H9 (cell line): ENCODE measurements at regions not wholly inside any gene's neighbourhood (a gene's known extent, or its start where the extent isn't known, plus 50 kb on each side); places are given as distances from the start of the nearest gene placed in this dataset.

Source experiments
- DNase-seq: peaks from one replicate; pipeline ENCODE4 v3.0.0-alpha.2; 2017
- H2AFZ ChIP-seq: one replicate; pipeline ENCODE4 v1.6.1; 2013; ENCODE audit warnings: mild to moderate bottlenecking, low read length, control low read depth, moderate library complexity
- H2AK5ac ChIP-seq: 2 replicates; pipeline ENCODE4 v1.6.1; 2013; ENCODE audit warnings: low read length, control low read depth, mixed read lengths; ENCODE audit not compliant: insufficient read length
- H2BK120ac ChIP-seq: one replicate; pipeline ENCODE4 v1.6.1; 2013; ENCODE audit warnings: low read depth, mild to moderate bottlenecking, low read length, control low read depth, inconsistent platforms; ENCODE audit not compliant: poor library complexity, severe bottlenecking
- H2BK12ac ChIP-seq: 2 replicates; pipeline ENCODE4 v1.6.1; 2013; ENCODE audit warnings: low read length, control low read depth, mixed read lengths, low read depth; ENCODE audit not compliant: insufficient read length
- H2BK15ac ChIP-seq: 2 replicates; pipeline ENCODE4 v1.6.1; 2013; ENCODE audit warnings: low read depth, low read length, control low read depth
- H2BK20ac ChIP-seq: one replicate; pipeline ENCODE4 v1.6.1; 2013; ENCODE audit warnings: low read depth, mild to moderate bottlenecking, low read length, control low read depth, inconsistent platforms; ENCODE audit not compliant: poor library complexity, severe bottlenecking
- H2BK5ac ChIP-seq: 2 replicates; pipeline ENCODE4 v1.6.1; 2013; ENCODE audit warnings: low read length, control low read depth, mixed read lengths; ENCODE audit not compliant: insufficient read length
- H3K14ac ChIP-seq: 2 replicates; pipeline ENCODE4 v1.6.1; 2013; ENCODE audit warnings: low read length, control low read depth; ENCODE audit not compliant: insufficient read depth
- H3K18ac ChIP-seq: 2 replicates; pipeline ENCODE4 v1.6.1; 2013; ENCODE audit warnings: low read depth, mild to moderate bottlenecking, mixed read lengths, low read length, control low read depth; ENCODE audit not compliant: insufficient read length
- H3K23ac ChIP-seq: 2 replicates; pipeline ENCODE4 v1.6.1; 2013; ENCODE audit warnings: low read length, control low read depth, mixed read lengths, low read depth; ENCODE audit not compliant: insufficient read length
- H3K23me2 ChIP-seq: 2 replicates; pipeline ENCODE4 v1.6.1; 2013; ENCODE audit warnings: low read depth, mild to moderate bottlenecking, mixed read lengths, low read length, control low read depth; ENCODE audit not compliant: insufficient read length, poor library complexity, severe bottlenecking
- H3K27ac ChIP-seq: 2 replicates; pipeline ENCODE4 v1.5.1; 2013; ENCODE audit warnings: low read length, control low read depth, mixed read lengths, low read depth; ENCODE audit not compliant: insufficient read length
- H3K27me3 ChIP-seq: 2 replicates; pipeline ENCODE4 v1.6.1; 2013; ENCODE audit warnings: low read length, control low read depth, inconsistent platforms; ENCODE audit not compliant: insufficient read depth
- H3K4ac ChIP-seq: 2 replicates; pipeline ENCODE4 v1.6.1; 2013; ENCODE audit warnings: low read depth, mild to moderate bottlenecking, control low read depth, inconsistent platforms, low read length, moderate library complexity
- H3K4me1 ChIP-seq: 2 replicates; pipeline ENCODE4 v1.6.1; 2013; ENCODE audit warnings: low read length, control low read depth, inconsistent platforms; ENCODE audit not compliant: insufficient read depth
- H3K4me2 ChIP-seq: 2 replicates; pipeline ENCODE4 v1.6.1; 2013; ENCODE audit warnings: low read length, control low read depth, mixed read lengths; ENCODE audit not compliant: insufficient read length, insufficient read depth
- H3K56ac ChIP-seq: 2 replicates; pipeline ENCODE4 v1.6.1; 2013; ENCODE audit warnings: low read depth, mild to moderate bottlenecking, mixed read lengths, low read length, control low read depth; ENCODE audit not compliant: insufficient read length
- H3K79me1 ChIP-seq: 2 replicates; pipeline ENCODE4 v1.6.1; 2013; ENCODE audit warnings: low read depth, mild to moderate bottlenecking, moderate library complexity, low read length, control low read depth, inconsistent platforms; ENCODE audit not compliant: insufficient read depth, poor library complexity, severe bottlenecking
- H3K79me2 ChIP-seq: 2 replicates; pipeline ENCODE4 v1.6.1; 2013; ENCODE audit warnings: low read length, control low read depth, inconsistent platforms; ENCODE audit not compliant: insufficient read depth
- H3K9ac ChIP-seq: 2 replicates; pipeline ENCODE4 v1.6.1; 2013; ENCODE audit warnings: low read length, control low read depth, mixed read lengths; ENCODE audit not compliant: insufficient read length; ENCODE audit errors: extremely low read depth
- H3K9me3 ChIP-seq: one replicate; pipeline ENCODE4 v1.6.1; 2013; ENCODE audit warnings: low read depth, low read length, inconsistent platforms; ENCODE audit not compliant: control insufficient read depth
- H3T11ph ChIP-seq: one replicate; pipeline ENCODE4 v1.6.1; 2013; ENCODE audit warnings: mild to moderate bottlenecking, low read length, control low read depth, inconsistent platforms
- H4K20me1 ChIP-seq: one replicate; pipeline ENCODE4 v1.6.1; 2013; ENCODE audit not compliant: control insufficient read depth, insufficient read length, insufficient read depth
- H4K5ac ChIP-seq: 2 replicates; pipeline ENCODE4 v1.6.1; 2013; ENCODE audit warnings: low read depth, mild to moderate bottlenecking, mixed read lengths, low read length, control low read depth; ENCODE audit not compliant: insufficient read length
- H4K8ac ChIP-seq: replicated peaks from 2 replicates; pipeline ENCODE4 v1.6.1; 2013; ENCODE audit warnings: low read length, control low read depth, mixed read lengths, low read depth; ENCODE audit not compliant: insufficient read length
- H4K91ac ChIP-seq: 2 replicates; pipeline ENCODE4 v1.6.1; 2013; ENCODE audit warnings: low read depth, mild to moderate bottlenecking, moderate library complexity, mixed read lengths, low read length, control low read depth; ENCODE audit not compliant: insufficient read length
- H3K27ac Mint-ChIP-seq, 3 experiments: 2 replicates in 2 of 3; 3 replicates in 1 of 3; pipeline ENCODE4 v1.8.0; 2020 to 2021; ENCODE audit warnings: mixed read lengths in 3 of 3, mild to moderate bottlenecking in 1 of 3, moderate library complexity in 1 of 3
- H3K27me3 Mint-ChIP-seq: 2 replicates; pipeline ENCODE4 v1.8.0; 2021; ENCODE audit warnings: low read depth, mild to moderate bottlenecking, moderate library complexity, mixed read lengths
- H3K36me3 Mint-ChIP-seq, 3 experiments: 2 replicates in 2 of 3; 3 replicates in 1 of 3; pipeline ENCODE4 v1.8.0; 2020 to 2021; ENCODE audit warnings: low read depth in 3 of 3, mixed read lengths in 3 of 3; ENCODE audit not compliant: insufficient read depth in 1 of 3
- H3K4me1 Mint-ChIP-seq, 2 experiments: 2 replicates each; pipeline ENCODE4 v1.8.0; 2020; ENCODE audit warnings: mixed read lengths in 2 of 2
- H3K4me3 Mint-ChIP-seq, 2 experiments: 2 replicates in 1 of 2; 3 replicates in 1 of 2; pipeline ENCODE4 v1.8.0; 2020 to 2021; ENCODE audit warnings: mild to moderate bottlenecking in 2 of 2, mixed read lengths in 2 of 2, moderate library complexity in 1 of 2
- H3K9me3 Mint-ChIP-seq, 2 experiments: 2 replicates in 1 of 2; 3 replicates in 1 of 2; pipeline ENCODE4 v1.8.0; 2020; ENCODE audit warnings: mild to moderate bottlenecking in 2 of 2, mixed read lengths in 2 of 2, moderate library complexity in 1 of 2
- WGBS: extraction: QIAGEN DNeasy Blood & Tissue Kit; methylation state at CpG from one replicate; pipeline ENCODE4 v1.1.7; 2013; ENCODE audit warnings: missing lambda C conversion rate, low lambda C conversion rate, mixed read lengths; ENCODE audit not compliant: insufficient read length; ENCODE audit errors: extremely low coverage; 5-methylcytosine and 5-hydroxymethylcytosine counted together
- TF ChIP-seq, protein P1 (sequence below): fragments of 200-600 bp; sonication (generic); conservative IDR thresholded peaks from 3 replicates; pipeline ENCODE4 v1.8.0; 2021; ENCODE audit warnings: antibody characterized with exemption, mild to moderate bottlenecking

DNA sequence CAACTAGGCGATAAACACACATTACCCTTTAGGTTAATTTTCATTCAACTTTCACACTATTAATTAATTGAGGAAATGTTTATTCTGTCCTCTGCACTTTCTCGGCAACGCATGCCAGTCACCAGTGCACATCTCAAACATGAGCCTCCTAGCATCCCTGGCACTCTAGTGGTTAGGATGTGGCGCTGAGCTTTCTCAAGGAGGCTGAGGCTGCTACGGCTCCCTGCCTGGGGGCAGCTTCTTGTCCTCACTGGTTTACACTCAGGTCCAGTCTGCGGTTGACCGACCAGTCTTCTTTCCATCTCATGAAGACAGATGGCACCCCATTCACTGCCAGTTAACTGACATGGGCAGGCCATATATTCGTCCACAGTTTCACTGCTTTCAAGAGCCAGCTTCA lies 463.4 kb downstream of the EIPR1 start:
- Mint-ChIP-seq H3K27me3 (peaks cover 3% of the 10 kb centered on the region; the same call in 1 of the 2 replicates), H3K4me3 (no peak overlapping the region), H3K27ac (no peak overlapping the region), H3K36me3 (no peaks in the 10 kb centered on the region), H3K4me1 (no peaks in the 10 kb centered on the region), H3K9me3 (peaks cover 5 to 7% of the 10 kb centered on the region in 2 experiments; a peak in 3 of 5 replicates)
- H3K27ac ChIP-seq = no peak overlapping the region
- H3K14ac ChIP-seq = no peak overlapping the region
- no peak overlapping the region for H4K91ac ChIP-seq
- no peak overlapping the region for H3K9ac ChIP-seq
- no peak overlapping the region for H3K4ac ChIP-seq
- no peak overlapping the region for H3T11ph ChIP-seq
- WGBS = no CpG with 5 or more reads among the region's 8 CpGs
- no peak overlapping the region for H3K23ac ChIP-seq
- H3K79me2 ChIP-seq = no peaks in the 10 kb centered on the region
- TF ChIP-seq, protein P1, sequence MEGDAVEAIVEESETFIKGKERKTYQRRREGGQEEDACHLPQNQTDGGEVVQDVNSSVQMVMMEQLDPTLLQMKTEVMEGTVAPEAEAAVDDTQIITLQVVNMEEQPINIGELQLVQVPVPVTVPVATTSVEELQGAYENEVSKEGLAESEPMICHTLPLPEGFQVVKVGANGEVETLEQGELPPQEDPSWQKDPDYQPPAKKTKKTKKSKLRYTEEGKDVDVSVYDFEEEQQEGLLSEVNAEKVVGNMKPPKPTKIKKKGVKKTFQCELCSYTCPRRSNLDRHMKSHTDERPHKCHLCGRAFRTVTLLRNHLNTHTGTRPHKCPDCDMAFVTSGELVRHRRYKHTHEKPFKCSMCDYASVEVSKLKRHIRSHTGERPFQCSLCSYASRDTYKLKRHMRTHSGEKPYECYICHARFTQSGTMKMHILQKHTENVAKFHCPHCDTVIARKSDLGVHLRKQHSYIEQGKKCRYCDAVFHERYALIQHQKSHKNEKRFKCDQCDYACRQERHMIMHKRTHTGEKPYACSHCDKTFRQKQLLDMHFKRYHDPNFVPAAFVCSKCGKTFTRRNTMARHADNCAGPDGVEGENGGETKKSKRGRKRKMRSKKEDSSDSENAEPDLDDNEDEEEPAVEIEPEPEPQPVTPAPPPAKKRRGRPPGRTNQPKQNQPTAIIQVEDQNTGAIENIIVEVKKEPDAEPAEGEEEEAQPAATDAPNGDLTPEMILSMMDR = no peak
- no peaks in the 10 kb centered on the region for H3K23me2 ChIP-seq
- no peak overlapping the region for H2BK15ac ChIP-seq
- no peak overlapping the region for H3K56ac ChIP-seq
- H3K18ac ChIP-seq = no peak overlapping the region
- H2BK5ac ChIP-seq = no peak overlapping the region
- H3K27me3 ChIP-seq = no peaks in the 10 kb centered on the region
- H2BK20ac ChIP-seq = no peak overlapping the region
- no peak for DNase-seq
- H4K5ac ChIP-seq = no peak overlapping the region
- no peaks in the 10 kb centered on the region for H3K4me1 ChIP-seq
- H2BK12ac ChIP-seq = no peak overlapping the region
- no peak overlapping the region for H2AFZ ChIP-seq
- no peak overlapping the region for H2AK5ac ChIP-seq
- no peak overlapping the region for H4K8ac ChIP-seq
- H3K4me2 ChIP-seq = no peak overlapping the region
- no peaks in the 10 kb centered on the region for H4K20me1 ChIP-seq
- no peak overlapping the region for H2BK120ac ChIP-seq
- H3K9me3 ChIP-seq = no peaks in the 10 kb centered on the region
- H3K79me1 ChIP-seq = no peaks in the 10 kb centered on the region
